GM13977 (cell line): ENCODE measurements at regions not wholly inside any gene's neighbourhood (a gene's known extent, or its start where the extent isn't known, plus 50 kb on each side); places are given as distances from the start of the nearest gene placed in this dataset.

Experiments used
- DNase-seq: peaks from one replicate; pipeline ENCODE4 v3.0.0; 2012; ENCODE audit warnings: low spot score
- in situ Hi-C: fragments of 300-500 bp; cut with MboI; formaldehyde crosslinking; loops from one replicate; pipeline ENCODE4 v1.12.0; 2022; ENCODE audit warnings: low sequenced_read_pairs, low pct_unique_long_range_greater_than_20kb, mixed read lengths, inconsistent platforms; ENCODE audit not compliant: unreplicated experiment
- TF ChIP-seq, protein P1 (sequence below): IDR thresholded peaks from 2 replicates; pipeline ENCODE4 v1.5.1; 2012; ENCODE audit warnings: mild to moderate bottlenecking, control low read depth; ENCODE audit not compliant: insufficient read depth; ENCODE audit errors: extremely low read depth, missing control alignments

DNA sequence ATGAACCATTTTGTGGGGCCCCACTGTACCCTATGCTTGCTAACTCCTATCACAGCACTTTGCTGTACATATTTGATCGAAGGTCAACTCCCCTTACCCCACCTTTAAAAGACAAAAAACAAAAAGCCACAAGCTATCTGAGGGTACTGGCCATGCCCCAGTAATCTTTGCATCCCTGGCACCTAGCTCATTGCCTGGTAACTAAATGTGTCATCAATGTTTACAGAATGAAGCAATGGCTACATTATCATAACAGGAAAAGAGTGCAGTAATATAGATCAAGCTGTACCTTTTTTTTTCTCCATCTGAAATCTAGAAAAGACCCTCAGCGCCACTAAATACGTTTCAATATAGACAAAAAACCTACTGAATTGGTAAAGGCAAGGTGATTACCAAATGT lies 188.0 kb downstream of the ELAVL2 start:
- in situ Hi-C loops: no loop called here
- TF ChIP-seq, protein P1, sequence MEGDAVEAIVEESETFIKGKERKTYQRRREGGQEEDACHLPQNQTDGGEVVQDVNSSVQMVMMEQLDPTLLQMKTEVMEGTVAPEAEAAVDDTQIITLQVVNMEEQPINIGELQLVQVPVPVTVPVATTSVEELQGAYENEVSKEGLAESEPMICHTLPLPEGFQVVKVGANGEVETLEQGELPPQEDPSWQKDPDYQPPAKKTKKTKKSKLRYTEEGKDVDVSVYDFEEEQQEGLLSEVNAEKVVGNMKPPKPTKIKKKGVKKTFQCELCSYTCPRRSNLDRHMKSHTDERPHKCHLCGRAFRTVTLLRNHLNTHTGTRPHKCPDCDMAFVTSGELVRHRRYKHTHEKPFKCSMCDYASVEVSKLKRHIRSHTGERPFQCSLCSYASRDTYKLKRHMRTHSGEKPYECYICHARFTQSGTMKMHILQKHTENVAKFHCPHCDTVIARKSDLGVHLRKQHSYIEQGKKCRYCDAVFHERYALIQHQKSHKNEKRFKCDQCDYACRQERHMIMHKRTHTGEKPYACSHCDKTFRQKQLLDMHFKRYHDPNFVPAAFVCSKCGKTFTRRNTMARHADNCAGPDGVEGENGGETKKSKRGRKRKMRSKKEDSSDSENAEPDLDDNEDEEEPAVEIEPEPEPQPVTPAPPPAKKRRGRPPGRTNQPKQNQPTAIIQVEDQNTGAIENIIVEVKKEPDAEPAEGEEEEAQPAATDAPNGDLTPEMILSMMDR: no peak
- no peak for DNase-seq

DNA sequence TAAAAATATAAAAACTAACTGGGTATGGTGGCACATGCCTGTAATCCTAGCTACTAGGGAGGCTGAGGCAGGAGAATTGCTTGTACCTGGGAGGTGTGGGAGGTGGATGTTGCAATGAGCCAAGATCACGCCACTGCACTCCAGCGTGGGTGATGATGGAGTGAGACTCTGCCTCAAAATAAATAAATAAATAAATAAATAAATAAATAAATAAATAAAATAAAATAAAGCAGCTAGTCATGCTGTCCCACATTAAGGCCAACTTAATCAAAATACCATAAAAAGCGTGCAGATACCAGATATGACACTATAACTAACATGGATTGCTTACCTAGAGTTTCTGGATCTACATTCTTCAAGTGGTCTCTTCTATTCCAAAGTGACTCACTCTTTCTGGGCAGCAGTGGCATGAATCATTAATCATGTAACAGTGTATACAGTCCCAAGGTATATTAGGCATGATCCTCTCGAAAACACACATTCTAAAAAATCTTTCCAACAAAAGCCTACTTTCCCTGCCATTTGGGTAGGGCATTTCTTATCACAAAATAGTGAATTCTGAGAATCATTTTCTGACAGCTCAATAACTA lies 187.1 kb downstream of the ELAVL2 start:
- DNase-seq: no peak
- in situ Hi-C loops: no loop called here
- TF ChIP-seq, protein P1: no peak
